Gastroesophageal sphincter (tissue), 3 donors: ENCODE measurements at regions not wholly inside any gene's neighbourhood (a gene's known extent, or its start where the extent isn't known, plus 50 kb on each side); places are given as distances from the start of the nearest gene placed in this dataset.

Source experiments
- EP300 ChIP-seq: sonication (generic); formaldehyde crosslinking; IDR thresholded peaks from one replicate; pipeline ENCODE4 v1.6.1; 2017; ENCODE audit warnings: antibody characterized with exemption, mild to moderate bottlenecking
- POLR2A ChIP-seq, 2 donors: fragments of 450-650 bp; IDR thresholded peaks; one replicate each; pipeline ENCODE4 v1.6.1; 2017; ENCODE audit warnings: antibody characterized with exemption in 2 of 2, mild to moderate bottlenecking in 2 of 2, moderate library complexity in 1 of 2
- POLR2AphosphoS5 ChIP-seq: sonication (generic); formaldehyde crosslinking; IDR thresholded peaks from one replicate; pipeline ENCODE4 v1.6.1; 2017; ENCODE audit warnings: antibody characterized with exemption
- TF ChIP-seq, protein P1 (sequence below), 4 experiments: fragments of 200-600 bp in 2 of 4; fragments of 450-650 bp in 2 of 4; sonication (generic) in 1 of 4; IDR thresholded peaks; one replicate each; pipeline ENCODE4 v1.5.1; 2017 to 2019; ENCODE audit warnings: antibody characterized with exemption in 4 of 4, mild to moderate bottlenecking in 2 of 4, moderate library complexity in 2 of 4

DNA sequence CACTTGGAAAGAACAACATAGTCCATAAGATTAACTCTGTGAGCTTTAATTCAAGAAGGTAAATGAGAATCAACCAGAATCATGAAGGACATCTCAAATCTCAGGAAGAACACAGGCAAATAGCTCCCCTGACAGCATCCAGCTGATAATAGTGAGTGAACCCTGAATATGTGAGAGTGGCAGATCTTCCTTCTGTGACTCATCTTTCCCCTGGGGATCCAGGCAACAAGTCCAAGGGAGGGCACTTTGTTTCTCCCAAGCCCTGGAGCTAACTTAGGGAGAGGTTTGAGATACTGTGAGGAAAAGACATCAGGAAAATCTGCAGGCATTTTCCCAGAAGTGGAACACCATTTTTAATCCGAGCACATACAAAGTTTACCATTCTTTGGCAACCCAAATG lies 763.9 kb upstream of the MGAT4C start:
- TF ChIP-seq, protein P1, sequence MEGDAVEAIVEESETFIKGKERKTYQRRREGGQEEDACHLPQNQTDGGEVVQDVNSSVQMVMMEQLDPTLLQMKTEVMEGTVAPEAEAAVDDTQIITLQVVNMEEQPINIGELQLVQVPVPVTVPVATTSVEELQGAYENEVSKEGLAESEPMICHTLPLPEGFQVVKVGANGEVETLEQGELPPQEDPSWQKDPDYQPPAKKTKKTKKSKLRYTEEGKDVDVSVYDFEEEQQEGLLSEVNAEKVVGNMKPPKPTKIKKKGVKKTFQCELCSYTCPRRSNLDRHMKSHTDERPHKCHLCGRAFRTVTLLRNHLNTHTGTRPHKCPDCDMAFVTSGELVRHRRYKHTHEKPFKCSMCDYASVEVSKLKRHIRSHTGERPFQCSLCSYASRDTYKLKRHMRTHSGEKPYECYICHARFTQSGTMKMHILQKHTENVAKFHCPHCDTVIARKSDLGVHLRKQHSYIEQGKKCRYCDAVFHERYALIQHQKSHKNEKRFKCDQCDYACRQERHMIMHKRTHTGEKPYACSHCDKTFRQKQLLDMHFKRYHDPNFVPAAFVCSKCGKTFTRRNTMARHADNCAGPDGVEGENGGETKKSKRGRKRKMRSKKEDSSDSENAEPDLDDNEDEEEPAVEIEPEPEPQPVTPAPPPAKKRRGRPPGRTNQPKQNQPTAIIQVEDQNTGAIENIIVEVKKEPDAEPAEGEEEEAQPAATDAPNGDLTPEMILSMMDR (IDR thresholded peaks at IDR 0.05): no peak
- TF ChIP-seq EP300 (no peak), POLR2A (IDR thresholded peaks at IDR 0.05) (no peak), POLR2AphosphoS5 (no peak)
